HUES48 (cell line): ENCODE measurements at regions not wholly inside any gene's neighbourhood (a gene's known extent, or its start where the extent isn't known, plus 50 kb on each side); places are given as distances from the start of the nearest gene placed in this dataset.

Source experiments
- H3K27ac ChIP-seq: one replicate; pipeline ENCODE4 v1.7.0; 2013; ENCODE audit warnings: low read depth, low read length, inconsistent platforms
- H3K27me3 ChIP-seq: 2 replicates; pipeline ENCODE4 v1.6.1; 2013; ENCODE audit warnings: mild to moderate bottlenecking, low read length; ENCODE audit not compliant: control insufficient read depth, insufficient read depth
- H3K36me3 ChIP-seq: 2 replicates; pipeline ENCODE4 v1.6.1; 2013; ENCODE audit warnings: low read length; ENCODE audit not compliant: control insufficient read depth, insufficient read depth
- H3K4me1 ChIP-seq: 2 replicates; pipeline ENCODE4 v1.6.1; 2013; ENCODE audit warnings: mild to moderate bottlenecking, low read length; ENCODE audit not compliant: control insufficient read depth, insufficient read depth
- H3K4me3 ChIP-seq: 2 replicates; pipeline ENCODE4 v1.5.1; 2013; ENCODE audit warnings: mild to moderate bottlenecking, low read depth, low read length
- H3K9ac ChIP-seq: 2 replicates; pipeline ENCODE4 v1.6.1; 2013; ENCODE audit warnings: mild to moderate bottlenecking, low read depth, low read length, moderate library complexity
- H3K9me3 ChIP-seq: 2 replicates; pipeline ENCODE4 v1.6.1; 2013; ENCODE audit warnings: low read length; ENCODE audit not compliant: control insufficient read depth, insufficient read depth

DNA sequence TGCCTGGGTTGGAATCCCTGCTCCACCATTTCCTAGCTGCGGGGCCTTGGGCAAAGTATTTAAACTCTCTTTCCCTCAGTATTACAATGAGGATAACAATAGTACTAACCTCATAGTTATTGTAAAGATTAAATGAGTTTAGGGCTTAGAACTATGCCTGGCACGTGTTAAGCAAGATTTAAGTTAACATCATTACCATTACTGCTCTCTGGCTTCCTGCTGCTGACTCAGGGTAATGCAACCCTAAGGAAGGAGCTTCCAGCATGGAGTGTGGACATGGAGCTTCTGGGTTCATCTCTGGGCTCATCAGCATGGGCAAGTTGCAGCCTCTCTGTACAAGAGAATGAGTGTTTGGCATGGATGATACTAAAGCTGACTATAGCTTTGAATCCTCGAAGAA is 374.2 kb upstream of the MAP2 start:
- H3K27me3 ChIP-seq: no peaks in the 10 kb centered on the region
- H3K4me3 ChIP-seq: no peak overlapping the region
- H3K36me3 ChIP-seq: no peaks in the 10 kb centered on the region
- no peak overlapping the region for H3K27ac ChIP-seq
- peaks cover 6% of the 10 kb centered on the region; the same call in 1 of the 2 replicates for H3K4me1 ChIP-seq
- no peak overlapping the region for H3K9ac ChIP-seq
- H3K9me3 ChIP-seq: no peaks in the 10 kb centered on the region

DNA sequence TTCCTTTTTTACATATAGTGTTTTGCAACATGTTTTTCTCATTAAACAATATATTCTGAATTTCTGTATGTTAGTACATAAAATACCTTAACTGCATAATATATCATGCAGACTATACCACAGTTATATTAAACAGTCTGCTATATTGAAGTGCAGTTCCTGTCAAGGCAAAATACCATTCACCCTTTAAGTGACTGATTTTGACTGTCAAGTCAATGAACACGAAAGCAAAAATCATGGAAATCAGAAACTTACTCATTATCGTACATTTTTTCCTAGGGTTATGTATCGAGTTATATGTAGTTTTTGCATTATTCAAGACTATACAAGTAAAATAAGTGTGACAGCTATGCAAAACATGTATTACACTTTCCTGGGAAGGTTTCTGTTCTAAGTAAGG is 361.6 kb upstream of the MAP2 start:
- no peak overlapping the region for H3K4me3 ChIP-seq
- H3K9me3 ChIP-seq: no peaks in the 10 kb centered on the region
- no peaks in the 10 kb centered on the region for H3K36me3 ChIP-seq
- no peak overlapping the region for H3K27ac ChIP-seq
- H3K9ac ChIP-seq: no peak overlapping the region
- no peaks in the 10 kb centered on the region; the same call in 1 of the 2 replicates for H3K4me1 ChIP-seq
- H3K27me3 ChIP-seq: no peaks in the 10 kb centered on the region

DNA sequence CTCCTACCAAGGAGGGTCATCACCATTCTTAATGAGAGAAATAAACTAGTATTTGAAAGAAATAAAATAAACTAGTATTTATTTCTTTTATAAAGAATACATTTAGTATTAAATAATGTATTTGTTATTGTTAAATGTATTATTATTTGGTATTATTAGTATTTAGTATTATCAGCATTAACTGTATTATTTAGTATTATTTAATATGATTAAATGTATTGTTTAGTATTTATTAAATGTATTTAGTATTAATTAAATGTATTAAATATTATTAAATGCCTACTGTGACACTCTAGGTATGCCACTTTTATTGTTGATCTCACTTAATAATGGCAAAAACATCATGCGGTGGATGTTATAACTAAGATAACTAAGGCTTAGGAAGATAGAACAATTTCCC is 353.6 kb upstream of the MAP2 start:
- Histone ChIP-seq H3K27me3 (no peaks in the 10 kb centered on the region), H3K4me3 (no peak overlapping the region), H3K27ac (no peak overlapping the region), H3K4me1 (no peaks in the 10 kb centered on the region; the same call in 1 of the 2 replicates), H3K9me3 (no peaks in the 10 kb centered on the region), H3K9ac (no peak overlapping the region), H3K36me3 (no peaks in the 10 kb centered on the region)

DNA sequence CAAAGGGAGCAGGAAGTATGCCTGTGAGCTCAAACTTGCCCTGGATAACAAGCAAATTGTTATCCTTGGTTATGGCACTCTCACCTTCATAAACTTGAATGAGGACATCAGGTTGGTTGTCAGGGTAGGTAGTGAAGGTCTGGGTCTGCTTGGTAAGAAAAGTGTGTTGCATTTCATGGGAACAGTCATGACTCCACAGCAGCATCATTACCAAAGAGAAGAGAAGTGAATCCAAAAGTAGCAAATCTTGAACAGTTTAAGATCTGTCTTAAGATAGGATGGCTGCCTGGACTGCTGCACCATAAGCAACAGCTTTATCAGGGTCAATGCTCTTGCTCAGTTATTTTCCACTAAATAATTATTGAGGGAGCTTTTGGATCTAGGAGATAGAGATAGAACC is 350.7 kb upstream of the MAP2 start:
- H3K36me3 ChIP-seq: no peaks in the 10 kb centered on the region
- H3K4me1 ChIP-seq: peaks cover 9% of the 10 kb centered on the region
- H3K9me3 ChIP-seq: no peaks in the 10 kb centered on the region
- no peak overlapping the region for H3K27ac ChIP-seq
- no peak overlapping the region for H3K4me3 ChIP-seq
- H3K9ac ChIP-seq: no peak overlapping the region
- H3K27me3 ChIP-seq: no peaks in the 10 kb centered on the region

DNA sequence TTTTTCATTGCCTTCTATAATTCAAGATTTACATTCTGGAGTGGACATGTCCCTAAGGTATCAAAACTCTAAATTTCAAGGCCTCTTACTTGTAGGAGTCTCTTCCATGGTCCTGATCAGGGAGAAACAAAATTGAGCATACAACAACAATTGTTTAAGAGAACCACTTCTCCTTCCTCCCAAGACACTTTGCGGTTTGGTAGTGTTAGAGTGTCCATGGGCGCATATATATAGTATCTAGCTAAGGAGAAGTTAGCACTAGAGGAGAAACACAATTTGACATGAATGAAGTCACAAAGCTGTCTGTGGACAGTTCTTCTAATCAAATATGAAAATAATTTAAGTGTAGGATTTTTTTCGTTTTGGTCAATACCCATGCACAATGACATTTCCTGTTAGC is 349.1 kb upstream of the MAP2 start:
- Histone ChIP-seq H3K27me3 (no peaks in the 10 kb centered on the region), H3K4me3 (no peak overlapping the region), H3K9me3 (no peaks in the 10 kb centered on the region), H3K27ac (no peak overlapping the region), H3K4me1 (peaks cover 9% of the 10 kb centered on the region), H3K9ac (no peak overlapping the region), H3K36me3 (no peaks in the 10 kb centered on the region)

DNA sequence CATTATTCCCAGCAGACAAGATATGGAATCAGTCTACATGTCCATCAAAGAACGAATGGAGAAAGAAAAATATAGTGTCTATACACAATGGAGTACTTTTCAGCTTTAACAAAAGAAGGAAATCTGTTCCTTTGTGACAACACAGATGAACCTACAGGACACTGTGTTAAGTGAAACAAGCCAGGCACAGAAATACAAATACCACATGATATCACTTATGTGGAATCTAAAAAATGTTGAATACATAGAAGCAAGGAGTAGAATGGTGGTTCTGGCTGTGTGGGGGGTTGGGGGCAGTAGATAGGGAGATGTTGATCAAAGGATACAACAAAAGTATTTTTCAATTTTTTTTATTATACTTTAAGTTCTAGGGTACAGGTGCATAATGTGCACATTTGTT is 347.7 kb upstream of the MAP2 start:
- peaks cover 9% of the 10 kb centered on the region for H3K4me1 ChIP-seq
- H3K36me3 ChIP-seq: no peaks in the 10 kb centered on the region
- no peak overlapping the region for H3K9ac ChIP-seq
- H3K9me3 ChIP-seq: no peaks in the 10 kb centered on the region
- no peak overlapping the region for H3K27ac ChIP-seq
- no peak overlapping the region for H3K4me3 ChIP-seq
- no peaks in the 10 kb centered on the region for H3K27me3 ChIP-seq

DNA sequence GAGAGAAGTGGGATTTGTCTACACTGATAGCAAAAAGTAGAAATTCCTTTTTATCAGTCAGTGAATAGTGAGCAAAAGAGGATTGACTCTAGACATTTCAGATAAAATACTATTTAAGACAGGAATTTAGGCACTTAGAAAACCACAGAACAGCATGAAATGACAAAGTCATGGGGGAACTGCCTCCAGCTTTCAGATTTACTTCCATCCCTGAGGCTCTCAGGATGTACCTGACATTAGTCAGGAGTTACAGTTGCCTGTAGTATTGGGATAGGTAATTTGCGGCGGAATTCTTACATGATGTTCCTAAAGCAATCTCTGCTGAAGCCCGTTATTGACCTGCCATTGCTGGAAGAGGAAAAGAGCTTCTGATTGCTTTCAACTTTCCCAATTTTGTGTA is 337.1 kb upstream of the MAP2 start:
- Histone ChIP-seq H3K4me1 (no peaks in the 10 kb centered on the region; the same call in 1 of the 2 replicates), H3K36me3 (no peaks in the 10 kb centered on the region), H3K4me3 (no peak overlapping the region), H3K27ac (no peak overlapping the region), H3K9ac (no peak overlapping the region), H3K27me3 (no peaks in the 10 kb centered on the region), H3K9me3 (no peaks in the 10 kb centered on the region)

DNA sequence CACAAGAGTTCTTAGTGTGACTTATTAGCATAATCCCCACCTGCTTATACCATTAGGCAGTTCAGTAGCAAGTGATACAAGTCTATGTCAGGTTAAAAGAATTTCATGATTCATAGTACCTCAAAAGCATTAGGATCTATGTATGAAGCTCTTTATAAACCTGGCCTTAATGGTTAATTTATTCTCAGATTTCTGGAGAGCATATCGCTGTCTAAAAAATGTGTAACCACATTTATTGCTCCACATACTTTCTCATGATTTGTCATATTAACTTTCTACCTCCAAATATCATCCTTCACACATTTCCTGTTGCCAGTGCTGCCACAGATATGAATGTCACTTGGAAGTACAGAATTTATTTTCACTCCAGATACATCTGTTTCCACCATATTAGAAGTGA is 332.8 kb upstream of the MAP2 start:
- no peak overlapping the region for H3K4me3 ChIP-seq
- no peaks in the 10 kb centered on the region; the same call in 1 of the 2 replicates for H3K4me1 ChIP-seq
- H3K9me3 ChIP-seq: no peaks in the 10 kb centered on the region
- H3K27ac ChIP-seq: no peak overlapping the region
- no peaks in the 10 kb centered on the region for H3K36me3 ChIP-seq
- no peak overlapping the region for H3K9ac ChIP-seq
- H3K27me3 ChIP-seq: no peaks in the 10 kb centered on the region

DNA sequence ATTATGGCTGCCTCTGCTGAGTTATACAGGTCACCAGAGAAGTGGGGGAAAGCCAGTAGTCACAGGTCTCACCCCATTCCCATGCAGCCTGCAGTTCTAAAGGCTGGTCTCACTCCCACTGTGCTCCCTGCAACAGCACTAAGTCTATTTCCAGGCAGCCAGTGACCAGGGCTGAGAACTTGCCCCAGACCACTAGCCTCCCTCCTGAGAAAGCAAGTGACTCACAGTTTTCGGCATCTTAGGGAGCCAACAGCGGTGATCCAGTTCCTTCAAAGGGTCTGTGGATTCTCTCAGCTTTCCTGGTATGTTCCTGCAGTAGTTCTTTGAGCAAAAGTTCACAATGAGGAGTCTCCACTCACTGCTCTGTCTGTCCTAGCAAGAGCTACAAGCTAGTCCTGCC is 329.6 kb upstream of the MAP2 start:
- Histone ChIP-seq H3K36me3 (no peaks in the 10 kb centered on the region), H3K9me3 (no peaks in the 10 kb centered on the region), H3K4me3 (no peak overlapping the region), H3K9ac (no peak overlapping the region), H3K27ac (no peak overlapping the region), H3K4me1 (no peaks in the 10 kb centered on the region; the same call in 1 of the 2 replicates), H3K27me3 (no peaks in the 10 kb centered on the region)

DNA sequence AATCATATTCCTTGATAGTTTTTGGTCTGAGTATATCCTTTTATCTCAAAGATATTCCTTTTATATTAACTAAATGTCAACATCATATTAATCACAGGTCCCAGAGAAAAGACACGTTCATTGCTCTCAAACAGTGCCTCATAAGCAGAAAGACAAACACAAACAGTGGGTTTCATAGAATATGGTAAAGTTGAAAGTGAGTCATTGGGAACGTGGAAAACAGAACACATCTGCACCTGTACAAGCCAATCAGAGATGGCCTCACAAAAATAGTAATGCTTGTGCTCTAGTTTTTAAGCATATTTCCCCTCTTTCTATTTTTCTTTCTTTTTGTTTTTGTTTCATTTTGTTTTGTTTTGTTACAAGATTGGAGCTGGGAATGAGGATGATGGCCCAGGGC is 328.4 kb upstream of the MAP2 start:
- no peaks in the 10 kb centered on the region; the same call in 1 of the 2 replicates for H3K4me1 ChIP-seq
- no peaks in the 10 kb centered on the region for H3K36me3 ChIP-seq
- no peak overlapping the region for H3K4me3 ChIP-seq
- no peak overlapping the region for H3K27ac ChIP-seq
- H3K9ac ChIP-seq: no peak overlapping the region
- no peaks in the 10 kb centered on the region for H3K27me3 ChIP-seq
- H3K9me3 ChIP-seq: no peaks in the 10 kb centered on the region

DNA sequence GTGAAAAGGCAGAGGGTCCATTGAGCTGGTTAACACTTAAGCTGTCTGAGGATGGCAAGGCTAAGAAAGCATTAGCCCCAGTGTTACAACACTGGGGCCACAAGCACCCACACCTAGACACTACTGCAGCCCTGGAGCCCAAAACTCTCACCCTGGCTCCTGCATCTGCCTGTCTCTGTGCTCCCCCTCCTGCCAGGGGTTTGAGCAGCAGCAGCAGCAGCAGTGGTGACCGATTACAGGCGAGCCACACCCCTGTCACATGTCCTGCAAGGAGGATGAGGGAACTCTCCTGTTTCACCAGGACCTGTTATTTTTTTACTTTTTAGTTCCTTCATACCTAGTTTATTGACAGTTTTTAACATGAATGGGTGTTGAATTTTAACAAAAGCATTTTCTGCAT is 326.7 kb upstream of the MAP2 start:
- Histone ChIP-seq H3K4me1 (no peaks in the 10 kb centered on the region), H3K4me3 (no peak overlapping the region), H3K9ac (no peak overlapping the region), H3K27ac (no peak overlapping the region), H3K9me3 (no peaks in the 10 kb centered on the region), H3K36me3 (no peaks in the 10 kb centered on the region), H3K27me3 (no peaks in the 10 kb centered on the region)

DNA sequence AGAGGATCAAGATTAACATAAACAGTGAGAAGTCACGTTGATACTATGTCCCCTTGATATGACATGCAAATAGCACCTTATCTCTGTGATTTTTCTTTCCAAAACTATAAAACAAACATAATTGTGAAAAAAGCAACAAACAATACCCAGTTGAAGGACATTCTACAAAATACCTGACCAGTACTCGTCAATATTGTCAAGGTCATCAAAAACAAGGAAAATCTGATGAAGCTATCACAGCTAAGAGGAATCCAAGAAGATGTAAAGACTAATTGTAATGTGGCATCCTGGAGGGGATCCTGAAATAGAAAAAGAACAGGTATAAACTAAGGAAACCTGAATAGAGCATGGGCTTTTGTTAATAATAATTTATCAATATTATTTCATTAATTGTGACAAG is 321.5 kb upstream of the MAP2 start:
- no peaks in the 10 kb centered on the region for H3K27me3 ChIP-seq
- no peaks in the 10 kb centered on the region for H3K36me3 ChIP-seq
- no peaks in the 10 kb centered on the region for H3K9me3 ChIP-seq
- H3K27ac ChIP-seq: no peak overlapping the region
- no peaks in the 10 kb centered on the region for H3K4me1 ChIP-seq
- no peak overlapping the region for H3K4me3 ChIP-seq
- no peak overlapping the region for H3K9ac ChIP-seq
